GM12891 (cell line): ENCODE measurements at regions not wholly inside any gene's neighbourhood (a gene's known extent, or its start where the extent isn't known, plus 50 kb on each side); places are given as distances from the start of the nearest gene placed in this dataset.

Experiments
- DNase-seq: peaks from one replicate; pipeline ENCODE4 v3.0.0; 2011; ENCODE audit warnings: low spot score; ENCODE audit not compliant: insufficient read length
- FAIRE-seq: peaks from 2 replicates; lab custom pipeline; 2011; peaks lifted over from hg19 to GRCh38; lab: Jason Lieb, UNC
- PAX5 ChIP-seq: IDR thresholded peaks from 2 replicates; pipeline ENCODE4 v1.6.1; 2011; ENCODE audit warnings: low read length, moderate library complexity, mild to moderate bottlenecking; ENCODE audit not compliant: insufficient read depth, severe bottlenecking
- POLR2A ChIP-seq: IDR thresholded peaks from 2 replicates; pipeline ENCODE4 v1.6.1; 2011; ENCODE audit warnings: low read depth, low read length, control low read depth
- POLR2AphosphoS5 ChIP-seq: IDR thresholded peaks from 2 replicates; pipeline ENCODE4 v1.6.1; 2011; ENCODE audit warnings: low read depth, low read length, control low read depth
- POU2F2 ChIP-seq: IDR thresholded peaks from 2 replicates; pipeline ENCODE4 v1.6.1; 2011; ENCODE audit warnings: low read depth, mild to moderate bottlenecking, control low read depth, low read length, moderate library complexity
- SPI1 ChIP-seq: IDR thresholded peaks from 2 replicates; pipeline ENCODE4 v1.6.1; 2011; ENCODE audit warnings: low read depth, low read length, control low read depth
- TAF1 ChIP-seq: IDR thresholded peaks from 2 replicates; pipeline ENCODE4 v1.6.1; 2011; ENCODE audit warnings: low read depth, low read length, control low read depth

DNA sequence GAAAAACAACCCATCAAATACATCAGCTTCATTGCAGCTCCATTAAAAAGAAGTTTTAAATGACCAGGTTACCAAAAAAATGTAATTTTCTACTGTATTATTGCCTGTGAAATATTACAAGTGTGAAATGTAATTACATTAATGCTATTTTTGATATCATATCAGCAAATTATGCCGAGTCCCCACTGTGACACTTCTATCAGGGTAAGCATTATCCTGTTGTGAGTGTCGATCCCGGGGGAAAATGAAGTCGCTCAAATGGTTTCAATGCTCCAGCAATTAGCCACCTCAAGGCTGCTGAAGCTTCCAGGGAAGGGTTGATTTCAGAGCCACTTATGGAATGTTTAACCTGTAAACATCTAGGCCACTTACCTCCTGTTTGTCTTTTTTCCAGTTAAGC lies 70.4 kb downstream of the RCN1 start:
- no peak for FAIRE-seq
- TF ChIP-seq POU2F2 (no peak), PAX5 (no peak), SPI1 (no peak), POLR2A (no peak), TAF1 (no peak), POLR2AphosphoS5 (no peak)
- DNase-seq, result no peak

DNA sequence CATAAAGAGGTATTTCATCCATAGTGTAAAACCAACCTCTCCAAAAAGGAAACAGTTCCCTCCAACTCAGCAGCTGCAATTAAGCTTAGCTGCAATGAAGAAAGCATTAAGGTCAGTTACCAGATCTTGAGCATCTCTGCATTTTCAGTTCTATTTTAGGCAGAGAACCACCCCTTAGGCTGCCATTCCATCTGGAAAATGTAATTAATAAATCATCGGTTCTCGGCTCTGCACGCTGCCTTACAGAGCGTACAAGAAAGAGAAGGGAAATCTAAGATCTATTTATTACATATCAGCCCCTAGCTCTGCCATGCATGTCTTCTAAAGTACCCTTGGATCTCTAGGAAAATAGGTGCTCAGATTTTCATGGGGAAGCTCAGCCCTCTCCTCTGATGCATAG lies 71.5 kb downstream of the RCN1 start:
- TF ChIP-seq POU2F2 (no peak), POLR2A (no peak), TAF1 (no peak), PAX5 (no peak), POLR2AphosphoS5 (no peak), SPI1 (no peak)
- FAIRE-seq (no peak), DNase-seq (no peak)

DNA sequence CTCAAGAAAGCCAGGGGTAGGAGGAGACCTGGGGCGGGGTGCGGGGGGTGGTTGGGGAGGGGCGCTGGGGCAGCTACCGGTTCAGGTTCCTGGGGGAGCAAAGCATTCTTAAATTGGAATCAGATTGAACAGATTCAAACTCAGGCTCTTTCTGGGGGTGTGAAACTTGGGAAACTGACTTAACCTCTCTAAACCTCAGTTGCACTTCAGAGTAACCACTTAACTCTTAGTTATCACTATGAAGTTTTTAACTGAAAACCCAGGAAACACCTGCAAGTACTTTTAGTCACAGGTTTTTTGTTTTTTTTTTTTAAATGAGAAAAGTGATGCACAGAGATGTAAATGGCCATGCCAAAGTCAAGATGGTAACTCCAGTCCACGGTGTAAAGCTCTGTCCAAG lies 72.0 kb downstream of the RCN1 start:
- DNase-seq (no peak), FAIRE-seq (no peak)
- no peak for TF ChIP-seq TAF1
- TF ChIP-seq POU2F2, result no peak
- no peak for TF ChIP-seq SPI1
- no peak for TF ChIP-seq PAX5
- TF ChIP-seq POLR2AphosphoS5, result no peak
- TF ChIP-seq POLR2A, result no peak

DNA sequence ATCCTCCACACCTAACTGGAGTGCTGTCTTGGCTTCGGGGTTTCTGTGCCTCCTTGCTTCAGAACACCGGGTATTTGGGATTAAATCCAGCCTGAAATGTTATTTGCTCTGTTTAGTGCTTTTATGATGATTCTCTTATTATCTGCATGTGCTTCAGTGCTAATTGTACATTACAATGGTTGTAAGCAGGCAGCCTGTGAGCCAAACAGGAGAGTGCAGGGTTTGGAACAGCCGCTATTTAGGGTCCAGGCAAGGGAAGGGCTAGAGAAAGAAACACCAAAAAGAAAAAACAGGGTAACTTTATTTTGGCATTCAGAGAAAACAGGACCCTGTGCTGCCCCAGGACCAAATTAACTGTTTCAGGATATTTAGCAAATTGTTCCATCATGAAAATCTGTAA lies 72.7 kb downstream of the RCN1 start:
- DNase-seq (no peak), FAIRE-seq (no peak)
- TF ChIP-seq SPI1 (no peak), POLR2A (no peak), POU2F2 (no peak), POLR2AphosphoS5 (no peak), TAF1 (no peak), PAX5 (no peak)

DNA sequence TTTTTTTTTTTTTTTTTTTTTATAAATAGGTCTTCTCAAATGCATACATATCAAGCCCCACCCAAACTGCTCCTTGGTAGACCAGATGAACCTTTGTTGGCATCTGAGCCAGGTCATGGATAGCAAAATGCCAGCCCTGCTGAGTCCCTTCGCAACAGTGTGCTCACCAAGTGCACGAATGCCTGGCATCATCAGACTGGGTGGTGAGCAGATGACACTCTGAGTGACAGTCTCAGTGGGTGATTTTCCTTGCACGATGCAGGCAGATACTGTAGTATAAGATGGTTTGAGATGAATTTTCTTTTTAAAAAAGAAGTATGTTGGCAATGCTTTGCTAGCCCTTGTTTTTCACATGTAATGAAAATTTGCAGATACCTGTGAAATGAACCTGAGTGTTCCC lies 74.0 kb downstream of the RCN1 start:
- FAIRE-seq, result no peak
- no peak for DNase-seq
- TF ChIP-seq TAF1, result no peak
- TF ChIP-seq POU2F2, result no peak
- TF ChIP-seq POLR2AphosphoS5, result no peak
- no peak for TF ChIP-seq PAX5
- no peak for TF ChIP-seq POLR2A
- TF ChIP-seq SPI1, result no peak

DNA sequence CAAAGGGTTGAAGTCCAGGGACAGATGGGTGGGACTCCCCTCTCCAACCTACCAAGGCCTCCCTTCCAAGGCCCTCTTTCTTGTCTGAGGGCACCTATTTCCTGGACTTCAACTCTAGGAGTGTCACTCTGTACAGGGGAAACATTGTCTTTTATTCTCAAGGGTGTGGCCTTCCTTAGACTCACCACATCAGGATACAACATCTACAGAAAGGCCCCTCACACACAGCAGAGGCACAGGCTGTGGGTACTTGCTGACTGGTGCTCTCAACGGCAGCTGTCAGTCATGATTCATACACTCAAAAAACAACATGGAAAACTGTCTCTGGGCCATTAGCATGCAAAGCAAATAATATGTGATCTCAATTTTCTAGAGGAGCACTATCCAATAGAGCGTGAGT lies 78.0 kb downstream of the RCN1 start:
- FAIRE-seq (no peak), DNase-seq (no peak)
- TF ChIP-seq POLR2AphosphoS5, result no peak
- TF ChIP-seq SPI1, result no peak
- no peak for TF ChIP-seq POLR2A
- no peak for TF ChIP-seq TAF1
- no peak for TF ChIP-seq PAX5
- TF ChIP-seq POU2F2, result no peak

DNA sequence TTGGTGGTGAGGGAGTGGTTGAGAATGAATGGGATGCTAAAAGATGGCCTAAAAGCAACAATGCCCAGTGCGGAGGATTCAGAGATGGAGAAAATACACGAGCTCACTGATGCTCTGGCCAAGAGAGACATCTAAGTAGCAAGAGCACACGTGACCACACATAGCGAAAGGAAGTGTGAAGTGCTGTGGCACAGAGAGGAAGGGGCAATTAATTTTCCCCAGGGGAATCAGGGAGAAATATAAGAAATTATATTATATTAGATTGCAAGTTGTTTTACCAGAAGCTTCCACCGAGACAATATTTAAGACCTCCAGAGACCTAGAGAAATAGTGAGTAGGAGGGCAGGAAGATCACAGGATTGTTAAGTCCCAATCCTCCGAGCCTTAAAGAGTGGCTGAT lies 80.6 kb downstream of the RCN1 start:
- TF ChIP-seq POLR2AphosphoS5 (no peak), POU2F2 (no peak), SPI1 (no peak), PAX5 (no peak), TAF1 (no peak), POLR2A (no peak)
- no peak for DNase-seq
- no peak for FAIRE-seq

DNA sequence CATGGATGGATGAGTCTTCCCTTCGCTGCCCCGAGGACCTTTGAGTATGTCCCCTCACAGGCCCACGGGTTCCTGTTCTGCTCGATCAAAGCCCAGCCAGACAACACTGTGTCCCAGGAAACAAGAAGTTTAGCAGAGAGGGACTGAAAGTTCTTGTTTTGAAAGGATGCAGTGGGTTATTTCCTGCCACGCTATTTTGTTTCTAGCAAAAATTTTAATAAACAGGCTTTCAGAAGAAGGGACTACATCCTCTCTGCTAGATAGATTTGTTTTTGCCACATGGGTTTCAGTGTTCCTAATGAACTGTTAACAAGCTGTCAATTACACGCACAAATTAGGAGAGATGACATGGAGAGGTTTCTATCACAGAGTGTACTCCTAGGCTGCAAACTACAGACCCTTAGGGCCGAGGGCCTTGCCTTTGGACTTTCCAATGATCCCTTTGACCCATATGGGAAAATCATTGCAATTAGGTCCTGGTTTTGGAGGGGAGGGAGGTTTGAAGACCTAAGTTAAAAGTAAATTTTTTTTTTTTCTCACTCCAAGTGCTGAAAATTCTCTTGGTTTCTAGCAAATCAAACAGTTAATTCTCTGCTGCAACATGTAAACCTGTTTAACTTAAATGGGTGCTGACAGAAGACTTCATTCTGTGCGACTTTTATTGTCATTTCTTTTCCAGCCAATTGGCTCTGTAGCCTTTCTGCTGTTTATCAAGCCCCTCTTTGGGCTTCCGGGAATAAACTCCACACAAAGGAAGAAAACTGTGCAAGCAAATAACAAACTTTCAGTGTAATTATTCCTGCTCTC lies 81.4 kb downstream of the RCN1 start:
- no peak for FAIRE-seq
- TF ChIP-seq SPI1 (no peak), POLR2A (no peak), POU2F2 (no peak), POLR2AphosphoS5 (no peak)
- DNase-seq, result no peak

DNA sequence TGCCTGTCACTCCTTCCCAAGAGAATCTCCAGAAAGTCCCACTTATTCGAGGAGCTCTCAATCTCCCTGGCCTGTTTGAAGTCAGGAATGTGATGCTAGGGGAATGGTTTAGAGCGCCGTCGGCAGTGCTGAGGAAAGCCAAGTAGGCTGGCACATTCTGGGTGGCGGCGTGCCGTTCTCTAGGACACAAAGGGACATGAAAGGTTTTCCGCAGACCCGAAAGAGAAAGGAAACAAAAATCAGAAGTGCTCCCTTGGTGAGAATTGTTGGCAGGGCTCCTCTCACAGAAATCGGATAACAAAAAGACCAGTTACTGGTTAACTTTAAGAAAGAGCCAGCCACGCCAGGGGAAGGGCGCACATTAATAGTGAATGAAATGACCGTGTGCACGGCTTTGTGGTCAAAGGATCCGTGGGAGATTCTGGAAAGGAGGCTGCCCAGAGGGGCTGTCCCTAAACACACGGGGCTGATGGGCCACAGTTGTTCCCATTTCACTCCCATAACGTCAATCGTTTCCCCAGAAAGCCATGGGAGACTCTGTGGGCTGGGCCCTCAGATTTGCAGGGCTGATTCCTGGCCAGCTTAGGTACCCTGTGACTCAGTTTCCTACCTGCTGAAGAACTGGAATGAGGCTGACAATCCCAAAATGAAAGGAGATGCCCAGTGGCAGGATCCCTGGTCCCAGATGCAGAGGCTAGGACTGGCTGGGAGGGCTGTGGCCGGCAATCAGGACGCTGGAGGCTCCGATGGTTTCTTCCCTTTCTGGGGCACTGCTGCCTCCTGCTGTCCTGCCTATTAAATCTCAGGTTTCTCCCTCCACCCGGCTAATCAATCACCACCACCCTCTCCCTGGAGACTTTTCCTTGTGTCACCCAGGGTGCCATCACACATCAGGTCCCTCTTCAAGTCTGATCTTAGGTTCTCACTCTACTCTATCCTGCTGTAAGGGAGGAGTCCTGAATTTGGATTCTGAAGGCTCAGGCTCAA lies 82.3 kb downstream of the RCN1 start:
- FAIRE-seq (no peak), DNase-seq (peak; percentile 21)
- TF ChIP-seq SPI1 (no peak), POLR2AphosphoS5 (no peak), POU2F2 (no peak), PAX5 (no peak), POLR2A (no peak), TAF1 (no peak)
